Epithelial cell of esophagus (primary cell): ENCODE measurements at regions not wholly inside any gene's neighbourhood (a gene's known extent, or its start where the extent isn't known, plus 50 kb on each side); places are given as distances from the start of the nearest gene placed in this dataset.

Source experiments
- DNase-seq: peaks from one replicate; pipeline ENCODE4 v3.0.0; 2010; ENCODE audit warnings: low read depth
- H3K4me3 ChIP-seq: 2 replicates; pipeline ENCODE4 v1.5.1; 2011; ENCODE audit warnings: mild to moderate bottlenecking, low read length, control low read depth
- CTCF ChIP-seq: IDR thresholded peaks from 2 replicates; pipeline ENCODE4 v1.5.1; 2011; ENCODE audit warnings: low read depth, mild to moderate bottlenecking, low read length, control low read depth, inconsistent platforms; ENCODE audit not compliant: insufficient read depth; ENCODE audit errors: missing control alignments

- H3K4me3 ChIP-seq = no peak overlapping the region
- DNase-seq = peak; percentile 22
- TF ChIP-seq CTCF = no peak
These were observed 79.7 kb upstream of the MYLIP start for GRCh38 chr6:16049168-16049567.

GRCh38 chr6:16048221-16048620 lies 80.7 kb upstream of the MYLIP start:
- TF ChIP-seq CTCF = no peak
- no peak for DNase-seq
- no peak overlapping the region for H3K4me3 ChIP-seq

GRCh38 chr6:16047435-16047990 lies 81.4 kb upstream of the MYLIP start:
- no peak overlapping the region for H3K4me3 ChIP-seq
- DNase-seq = no peak
- no peak for TF ChIP-seq CTCF

DNA sequence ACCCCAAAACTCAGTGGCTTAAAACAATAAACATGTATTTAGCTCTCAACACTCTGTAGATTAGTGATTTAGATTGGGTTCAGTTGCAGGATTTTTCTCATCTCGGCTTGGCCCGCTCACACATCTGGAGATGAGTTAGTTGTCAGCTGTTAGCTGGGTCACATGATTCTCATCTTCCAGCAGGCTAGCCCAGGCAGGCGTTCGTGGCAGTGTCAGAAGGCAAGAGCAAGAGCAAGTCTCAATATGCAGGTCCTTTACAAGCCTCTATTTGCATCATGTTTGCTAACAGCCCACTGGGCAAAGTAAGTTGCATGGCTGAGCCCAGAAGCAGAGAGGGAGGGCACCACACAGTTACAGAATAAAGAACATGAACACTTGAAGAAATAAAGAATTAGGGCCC lies 83.6 kb upstream of the MYLIP start:
- no peak overlapping the region for H3K4me3 ChIP-seq
- peak; percentile 84 for DNase-seq
- no peak for TF ChIP-seq CTCF

- no peak overlapping the region for H3K4me3 ChIP-seq
- no peak for TF ChIP-seq CTCF
- DNase-seq = no peak
These were observed 84.7 kb upstream of the MYLIP start for GRCh38 chr6:16044211-16044643.

GRCh38 chr6:16043171-16044135 lies 85.4 kb upstream of the MYLIP start:
- no peak for TF ChIP-seq CTCF
- no peak overlapping the region for H3K4me3 ChIP-seq
- no peak for DNase-seq
